ENCODE measurements at regions not wholly inside any gene's neighbourhood (a gene's known extent, or its start where the extent isn't known, plus 50 kb on each side); places are given as distances from the start of the nearest gene placed in this dataset.
"Not testable (repeated sequence)": the region's sequence is repeated elsewhere in the genome, so short reads cannot be mapped to it uniquely, and the experiment has no call there.

DNA sequence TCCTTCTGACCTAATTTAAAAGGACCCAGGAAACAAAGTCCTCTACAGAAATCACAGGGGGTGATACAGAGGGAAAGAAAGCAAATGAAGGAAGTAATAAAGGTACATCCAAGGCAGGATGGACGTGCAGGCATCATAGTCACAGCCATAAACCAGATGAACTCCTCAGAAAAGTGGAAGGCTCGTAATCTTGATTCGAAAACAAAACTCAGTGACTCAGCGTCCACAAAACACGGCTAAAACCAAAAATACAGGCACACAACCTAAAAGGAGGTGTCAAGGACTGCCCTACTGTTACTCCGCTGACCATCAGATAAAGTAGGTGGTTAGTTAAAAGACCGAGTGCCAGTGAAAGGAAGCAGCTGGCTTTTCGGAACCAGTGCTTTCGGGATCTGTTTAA, 81.5 kb downstream of the TRIM69 start:
- in situ Hi-C loops (cut with HindIII; ENCODE audit: low sequenced_read_pairs): not testable (repeated sequence)

- in situ Hi-C loops (cut with HindIII; ENCODE audit: low sequenced_read_pairs): not testable (repeated sequence)
These were observed 83.1 kb downstream of the TRIM69 start for GRCh38 chr15:44819331-44819987.

GRCh38 chr15:44820535-44820934, 84.2 kb downstream of the TRIM69 start:
- in situ Hi-C loops (cut with HindIII; ENCODE audit: low sequenced_read_pairs): not testable (repeated sequence)

- in situ Hi-C loops (cut with HindIII; ENCODE audit: low sequenced_read_pairs): not testable (repeated sequence)
These were observed 84.6 kb downstream of the TRIM69 start for GRCh38 chr15:44820967-44821366.

- in situ Hi-C loops (cut with HindIII; ENCODE audit: low sequenced_read_pairs): not testable (repeated sequence)
These were observed 88.2 kb downstream of the TRIM69 start for GRCh38 chr15:44824277-44825145.

GRCh38 chr15:44826583-44826982, 90.3 kb downstream of the TRIM69 start:
- in situ Hi-C loops (cut with HindIII; ENCODE audit: low sequenced_read_pairs): not testable (repeated sequence)

DNA sequence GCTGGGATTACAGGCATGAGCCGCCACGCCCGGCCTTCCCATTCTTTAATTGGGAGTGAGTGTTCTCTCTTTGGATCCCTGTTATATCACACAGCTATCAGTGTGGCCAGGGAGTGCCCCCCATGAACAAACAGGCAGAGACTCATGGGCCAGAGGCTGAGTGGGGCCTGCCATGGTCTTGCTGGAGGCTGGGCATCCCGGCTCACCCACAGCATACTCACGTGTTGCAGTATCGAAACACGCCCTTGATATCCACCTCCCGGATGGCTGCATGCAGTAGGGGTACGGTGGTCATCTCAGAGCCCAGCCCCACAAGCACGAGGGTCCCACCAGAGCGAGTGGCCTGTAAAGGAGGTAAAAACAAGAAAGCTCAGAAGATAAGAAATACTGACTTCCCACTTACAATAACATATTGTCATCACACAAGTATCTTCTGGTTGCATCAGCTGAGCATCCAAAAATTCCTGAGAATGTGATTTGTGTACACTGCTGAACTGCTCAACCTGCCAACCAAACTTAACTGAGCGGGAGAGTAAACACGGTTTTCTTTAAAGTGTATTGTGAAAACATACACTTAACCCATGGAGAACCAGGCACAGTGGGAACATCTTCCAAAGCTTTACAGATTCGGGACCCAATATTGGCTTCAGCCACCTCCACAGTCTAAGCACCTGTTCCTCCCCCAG, 92.0 kb downstream of the TRIM69 start:
- in situ Hi-C loops (cut with HindIII; ENCODE audit: low sequenced_read_pairs): not testable (repeated sequence)

GRCh38 chr15:44829150-44829549, 92.8 kb downstream of the TRIM69 start:
- in situ Hi-C loops (cut with HindIII; ENCODE audit: low sequenced_read_pairs): not testable (repeated sequence)

DNA sequence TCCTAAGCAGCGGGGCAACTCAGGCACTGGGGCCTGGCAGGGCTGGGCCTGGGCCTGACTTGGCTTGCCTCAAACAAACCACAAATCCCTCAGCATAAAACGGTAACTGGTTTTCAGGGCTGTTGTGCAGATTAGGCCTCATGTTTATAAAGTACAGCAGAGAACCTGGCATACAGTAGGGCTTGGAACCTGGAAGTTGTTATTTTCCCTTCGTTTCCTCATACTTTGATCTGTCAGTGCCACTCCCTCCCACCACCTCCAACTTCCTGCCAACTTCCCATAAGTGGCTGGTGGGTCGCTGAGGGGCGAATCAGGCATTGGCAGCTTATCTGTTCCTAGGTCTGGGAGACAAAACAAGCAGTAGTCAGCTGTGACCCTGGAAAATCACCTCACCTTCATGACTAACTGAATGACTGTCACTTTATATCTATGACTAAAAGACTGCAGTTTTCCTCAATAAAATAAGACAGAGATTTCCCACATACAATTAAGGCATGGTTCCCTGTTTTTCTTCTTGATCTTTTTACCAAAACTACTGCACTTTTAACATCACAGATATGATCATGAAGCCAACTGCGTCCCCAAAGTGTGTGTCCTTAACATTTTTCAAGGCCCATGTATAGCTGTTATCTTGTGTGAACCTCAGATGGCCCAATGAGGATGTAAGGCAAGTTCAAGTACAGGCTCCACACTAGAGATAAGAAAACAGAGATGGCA, 94.5 kb downstream of the TRIM69 start:
- in situ Hi-C loops (cut with HindIII; ENCODE audit: low sequenced_read_pairs): not testable (repeated sequence)

DNA sequence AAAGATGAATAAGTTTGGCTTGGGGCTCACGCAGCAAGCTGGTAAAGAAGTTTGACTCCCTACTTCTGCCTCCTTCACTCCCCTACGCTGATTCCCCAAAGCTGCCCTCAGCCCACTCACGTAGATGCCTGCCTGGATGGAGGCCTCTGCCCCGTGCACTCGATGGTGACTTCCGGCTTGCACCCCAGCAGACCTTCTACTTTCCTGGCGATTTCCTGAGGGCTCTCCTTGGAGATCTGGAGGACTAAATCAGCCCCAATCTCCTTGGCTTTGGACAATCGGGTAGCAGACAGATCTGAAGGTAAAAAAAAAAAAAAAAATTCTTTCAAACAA, 95.0 kb downstream of the TRIM69 start:
- in situ Hi-C loops (cut with HindIII; ENCODE audit: low sequenced_read_pairs): not testable (repeated sequence)

GRCh38 chr15:44832133-44832532, 95.8 kb downstream of the TRIM69 start:
- in situ Hi-C loops (cut with HindIII; ENCODE audit: low sequenced_read_pairs): not testable (repeated sequence)

- in situ Hi-C loops (cut with HindIII; ENCODE audit: low sequenced_read_pairs): not testable (repeated sequence)
These were observed 96.8 kb downstream of the TRIM69 start for GRCh38 chr15:44833081-44833480.

GRCh38 chr15:44833761-44834160, 97.4 kb downstream of the TRIM69 start:
- in situ Hi-C loops (cut with HindIII; ENCODE audit: low sequenced_read_pairs): not testable (repeated sequence)

DNA sequence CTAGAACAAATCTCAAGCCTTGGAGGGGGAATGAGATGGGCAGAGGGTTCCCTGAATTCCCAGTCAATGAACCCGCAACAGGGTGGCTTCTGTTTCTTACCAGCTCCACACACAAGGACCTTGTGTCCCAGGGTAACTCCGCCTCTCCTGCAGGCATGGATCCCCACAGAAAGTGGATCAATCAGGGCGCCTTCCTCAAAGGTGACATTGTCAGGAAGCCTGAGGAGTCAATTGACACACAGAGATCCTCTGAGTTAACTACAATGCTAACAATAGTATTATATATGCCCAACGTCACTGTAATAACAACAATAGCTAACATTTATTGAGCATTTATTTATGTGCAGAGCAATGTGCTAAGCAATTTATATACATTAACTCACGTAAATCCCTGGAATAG, 98.8 kb downstream of the TRIM69 start:
- in situ Hi-C loops (cut with HindIII; ENCODE audit: low sequenced_read_pairs): not testable (repeated sequence)

DNA sequence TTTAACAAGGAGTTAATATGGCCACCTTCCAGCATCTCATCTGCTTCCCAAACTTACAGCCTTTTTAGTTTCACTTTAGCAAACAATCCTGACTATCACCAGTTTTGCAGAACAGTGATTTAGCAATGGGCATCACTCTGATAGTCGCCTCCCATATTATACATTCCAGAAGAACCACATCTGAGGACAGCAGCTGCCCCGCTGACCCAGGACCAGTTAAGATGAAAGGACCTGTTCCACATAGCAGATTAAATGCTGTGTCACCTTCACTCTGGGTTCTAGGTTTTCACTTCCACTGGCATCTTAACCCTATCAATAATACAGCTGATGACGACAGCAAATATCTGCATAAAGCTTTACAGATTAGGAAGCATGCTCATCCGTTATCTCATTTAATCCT, 99.8 kb downstream of the TRIM69 start:
- in situ Hi-C loops (cut with HindIII; ENCODE audit: low sequenced_read_pairs): no loop called here

GRCh38 chr15:44838929-44839328, 102.6 kb downstream of the TRIM69 start:
- in situ Hi-C loops (cut with HindIII; ENCODE audit: low sequenced_read_pairs): not testable (repeated sequence)

DNA sequence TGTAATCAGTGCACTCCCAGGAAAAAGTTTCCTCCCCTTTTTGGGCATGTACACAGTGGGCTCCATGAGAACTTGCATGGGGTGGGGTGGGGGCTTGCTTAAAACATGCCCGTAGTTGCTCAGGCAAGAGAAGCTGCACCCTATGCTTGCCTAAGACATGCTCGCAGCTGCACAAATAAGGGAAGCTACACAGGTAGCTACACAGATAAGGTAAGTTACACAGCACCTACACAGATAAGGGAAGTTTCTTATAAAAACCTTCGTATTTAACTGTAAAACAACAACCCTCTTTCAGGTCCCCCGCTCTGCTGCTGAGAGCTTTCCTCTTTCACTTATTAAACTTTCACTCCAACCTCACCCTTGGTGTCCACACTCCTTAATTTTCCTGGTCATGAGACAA, 105.4 kb downstream of the TRIM69 start:
- in situ Hi-C loops (cut with HindIII; ENCODE audit: low sequenced_read_pairs): not testable (repeated sequence)

- in situ Hi-C loops (cut with HindIII; ENCODE audit: low sequenced_read_pairs): not testable (repeated sequence)
These were observed 106.6 kb downstream of the TRIM69 start for GRCh38 chr15:44842883-44843282.

- in situ Hi-C loops (cut with HindIII; ENCODE audit: low sequenced_read_pairs): not testable (repeated sequence)
These were observed 108.6 kb downstream of the TRIM69 start for GRCh38 chr15:44844936-44845335.

- in situ Hi-C loops (cut with HindIII; ENCODE audit: low sequenced_read_pairs): not testable (repeated sequence)
These were observed 109.8 kb downstream of the TRIM69 start for GRCh38 chr15:44846156-44846555.

DNA sequence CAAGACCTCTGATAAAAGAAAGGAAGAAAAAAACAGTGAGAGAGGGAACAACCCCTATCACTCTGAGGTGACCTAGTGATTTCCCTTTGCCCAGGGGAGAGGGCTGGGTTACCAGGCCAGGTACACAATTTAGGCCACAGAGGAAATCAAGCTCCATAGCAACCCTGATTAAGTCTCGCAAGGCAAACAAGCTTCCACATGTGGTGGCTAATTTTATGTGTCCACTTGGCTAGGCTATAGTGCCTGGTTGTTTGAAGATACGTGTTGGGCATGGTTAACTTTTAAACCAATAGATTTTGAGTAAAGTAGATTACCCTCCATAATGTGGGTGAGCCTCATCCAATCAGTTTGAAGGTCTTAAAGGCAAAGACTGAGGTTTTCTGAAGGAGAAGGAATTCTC, 108.9 kb upstream of the TERB2 start:
- in situ Hi-C loops (cut with HindIII; ENCODE audit: low sequenced_read_pairs): not testable (repeated sequence)
